ENCODE measurements at regions not wholly inside any gene's neighbourhood (a gene's known extent, or its start where the extent isn't known, plus 50 kb on each side); places are given as distances from the start of the nearest gene placed in this dataset.

DNA sequence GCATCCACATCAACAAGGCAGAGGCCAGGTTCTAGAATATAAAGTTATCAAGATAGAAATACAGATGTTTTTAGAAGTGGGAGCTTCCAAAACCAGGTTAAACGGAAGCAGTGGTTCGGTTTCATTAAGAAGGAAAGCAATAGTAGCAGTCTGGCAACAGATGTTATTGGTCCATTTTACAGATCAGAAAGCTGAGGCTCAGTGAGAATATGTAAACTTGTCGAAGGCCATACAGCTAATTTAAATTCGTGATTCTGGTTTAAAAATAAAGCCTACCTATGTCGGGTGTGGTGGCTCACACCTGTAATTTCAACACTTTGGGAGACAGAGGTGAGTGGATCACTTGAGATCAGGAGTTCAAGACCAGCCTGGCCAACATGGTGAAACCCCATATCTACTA is 160.6 kb downstream of the ARRDC3 start:
- Histone ChIP-seq H3K27me3 (replicated peaks; ENCODE audit: insufficient read depth, low read length) (no peaks in the 10 kb centered on the region), H3K4me2 (ENCODE audit: low read depth, low read length) (no peak overlapping the region), H3K36me3 (replicated peaks; ENCODE audit: insufficient read depth, low read length) (no peaks in the 10 kb centered on the region), H2AFZ (ENCODE audit: low read length) (no peak overlapping the region), H3K4me1 (ENCODE audit: low read length) (no peaks in the 10 kb centered on the region), H3K4me3 (ENCODE audit: low read length) (no peak overlapping the region), H3K9me2 (replicated peaks; ENCODE audit: insufficient read depth, low read length) (no peaks in the 10 kb centered on the region), H4K20me1 (ENCODE audit: insufficient read depth, low read length) (no peaks in the 10 kb centered on the region), H3F3A (ENCODE audit: insufficient read depth, low read length) (no peaks in the 10 kb centered on the region), H3K9me3 (replicated peaks; ENCODE audit: insufficient read depth, low read length) (no peaks in the 10 kb centered on the region), H3K9ac (ENCODE audit: low read length) (no peak overlapping the region), H3K79me2 (ENCODE audit: low read length) (no peaks in the 10 kb centered on the region), H3K27ac (ENCODE audit: low read length) (no peak overlapping the region)
- TF ChIP-seq EZH2 (optimal IDR thresholded peaks at IDR 0.05; ENCODE audit: low read depth, low read length) = no peak
- TF ChIP-seq, protein P1, sequence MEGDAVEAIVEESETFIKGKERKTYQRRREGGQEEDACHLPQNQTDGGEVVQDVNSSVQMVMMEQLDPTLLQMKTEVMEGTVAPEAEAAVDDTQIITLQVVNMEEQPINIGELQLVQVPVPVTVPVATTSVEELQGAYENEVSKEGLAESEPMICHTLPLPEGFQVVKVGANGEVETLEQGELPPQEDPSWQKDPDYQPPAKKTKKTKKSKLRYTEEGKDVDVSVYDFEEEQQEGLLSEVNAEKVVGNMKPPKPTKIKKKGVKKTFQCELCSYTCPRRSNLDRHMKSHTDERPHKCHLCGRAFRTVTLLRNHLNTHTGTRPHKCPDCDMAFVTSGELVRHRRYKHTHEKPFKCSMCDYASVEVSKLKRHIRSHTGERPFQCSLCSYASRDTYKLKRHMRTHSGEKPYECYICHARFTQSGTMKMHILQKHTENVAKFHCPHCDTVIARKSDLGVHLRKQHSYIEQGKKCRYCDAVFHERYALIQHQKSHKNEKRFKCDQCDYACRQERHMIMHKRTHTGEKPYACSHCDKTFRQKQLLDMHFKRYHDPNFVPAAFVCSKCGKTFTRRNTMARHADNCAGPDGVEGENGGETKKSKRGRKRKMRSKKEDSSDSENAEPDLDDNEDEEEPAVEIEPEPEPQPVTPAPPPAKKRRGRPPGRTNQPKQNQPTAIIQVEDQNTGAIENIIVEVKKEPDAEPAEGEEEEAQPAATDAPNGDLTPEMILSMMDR (IDR thresholded peaks at IDR 0.05; ENCODE audit: low read length) = no peak
- no peak for TF ChIP-seq EZH2phosphoT487 (IDR thresholded peaks at IDR 0.05; ENCODE audit: low read length)
- DNase-seq = no peak

DNA sequence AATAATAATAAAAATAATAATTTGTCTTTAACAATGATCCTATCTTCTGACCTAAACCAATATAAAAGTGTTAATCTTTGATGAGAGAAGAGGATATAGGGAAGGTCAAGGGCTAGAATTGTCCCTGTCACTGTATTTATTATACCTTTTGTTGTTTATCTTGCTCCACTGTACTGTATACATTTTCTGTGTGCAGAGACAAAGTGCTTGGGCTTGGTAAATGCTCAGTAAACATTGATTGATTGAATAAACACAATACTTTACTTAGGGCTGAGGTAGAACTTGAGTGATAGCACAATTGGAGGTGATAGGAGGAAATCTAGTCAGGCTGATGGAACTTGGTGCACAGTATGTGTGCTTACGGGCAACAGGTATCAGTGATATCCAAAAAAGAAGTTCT is 161.2 kb downstream of the ARRDC3 start:
- no peak overlapping the region for H3K4me3 ChIP-seq (ENCODE audit: low read length)
- H2AFZ ChIP-seq (ENCODE audit: low read length) = no peak overlapping the region
- TF ChIP-seq, protein P1 (IDR thresholded peaks at IDR 0.05; ENCODE audit: low read length) = no peak
- TF ChIP-seq EZH2phosphoT487 (IDR thresholded peaks at IDR 0.05; ENCODE audit: low read length) = no peak
- no peak for TF ChIP-seq EZH2 (optimal IDR thresholded peaks at IDR 0.05; ENCODE audit: low read depth, low read length)
- no peak overlapping the region for H3K9ac ChIP-seq (ENCODE audit: low read length)
- no peaks in the 10 kb centered on the region for H3K79me2 ChIP-seq (ENCODE audit: low read length)
- no peak overlapping the region for H3K27ac ChIP-seq (ENCODE audit: low read length)
- no peaks in the 10 kb centered on the region for H3K9me2 ChIP-seq (replicated peaks; ENCODE audit: insufficient read depth, low read length)
- H3K9me3 ChIP-seq (replicated peaks; ENCODE audit: insufficient read depth, low read length) = no peaks in the 10 kb centered on the region
- H3K4me2 ChIP-seq (ENCODE audit: low read depth, low read length) = no peak overlapping the region
- H3K36me3 ChIP-seq (replicated peaks; ENCODE audit: insufficient read depth, low read length) = no peaks in the 10 kb centered on the region
- H4K20me1 ChIP-seq (ENCODE audit: insufficient read depth, low read length) = no peaks in the 10 kb centered on the region
- no peaks in the 10 kb centered on the region for H3F3A ChIP-seq (ENCODE audit: insufficient read depth, low read length)
- H3K4me1 ChIP-seq (ENCODE audit: low read length) = no peaks in the 10 kb centered on the region
- no peak for DNase-seq
- no peaks in the 10 kb centered on the region for H3K27me3 ChIP-seq (replicated peaks; ENCODE audit: insufficient read depth, low read length)

DNA sequence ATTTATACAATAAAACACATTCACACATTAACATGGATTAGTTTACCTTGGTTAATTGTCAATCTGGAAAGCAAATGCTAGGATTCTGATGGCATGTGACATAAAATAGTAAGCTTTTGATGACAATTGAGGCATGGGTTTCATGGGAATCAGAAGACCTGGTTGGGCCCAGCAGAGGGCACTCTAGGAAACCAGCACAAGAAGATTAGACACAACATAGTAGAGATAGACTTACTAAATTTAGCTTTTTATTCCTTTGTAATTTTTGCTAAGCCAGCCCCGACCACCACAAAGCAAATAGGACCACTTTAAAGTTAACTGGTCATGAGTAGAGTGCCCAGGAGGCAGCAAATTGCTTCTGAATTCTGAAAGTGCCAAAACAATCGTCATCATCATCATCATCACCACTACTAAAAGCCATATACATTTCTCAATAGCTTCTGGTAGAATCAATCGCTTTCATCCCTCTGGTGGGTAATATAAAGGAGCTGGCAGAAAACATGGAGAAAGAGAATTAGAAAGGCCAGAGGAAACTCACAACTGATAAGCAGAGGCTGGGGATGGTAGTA is 163.2 kb downstream of the ARRDC3 start:
- Histone ChIP-seq H4K20me1 (ENCODE audit: insufficient read depth, low read length) (no peaks in the 10 kb centered on the region), H3K27me3 (replicated peaks; ENCODE audit: insufficient read depth, low read length) (no peaks in the 10 kb centered on the region), H3K4me2 (ENCODE audit: low read depth, low read length) (no peak overlapping the region), H3K9me2 (replicated peaks; ENCODE audit: insufficient read depth, low read length) (no peaks in the 10 kb centered on the region), H2AFZ (ENCODE audit: low read length) (peak overlapping the region; percentile 53; the same call in 1 of the 2 replicates), H3F3A (ENCODE audit: insufficient read depth, low read length) (no peaks in the 10 kb centered on the region), H3K9ac (ENCODE audit: low read length) (no peak overlapping the region), H3K79me2 (ENCODE audit: low read length) (no peaks in the 10 kb centered on the region), H3K4me3 (ENCODE audit: low read length) (no peak overlapping the region), H3K4me1 (ENCODE audit: low read length) (no peaks in the 10 kb centered on the region), H3K36me3 (replicated peaks; ENCODE audit: insufficient read depth, low read length) (no peaks in the 10 kb centered on the region), H3K9me3 (replicated peaks; ENCODE audit: insufficient read depth, low read length) (no peaks in the 10 kb centered on the region), H3K27ac (ENCODE audit: low read length) (no peak overlapping the region)
- DNase-seq = peak; percentile 19
- no peak for TF ChIP-seq EZH2phosphoT487 (IDR thresholded peaks at IDR 0.05; ENCODE audit: low read length)
- no peak for TF ChIP-seq EZH2 (optimal IDR thresholded peaks at IDR 0.05; ENCODE audit: low read depth, low read length)
- TF ChIP-seq, protein P1 (IDR thresholded peaks at IDR 0.05; ENCODE audit: low read length) = peak; percentile 59
